ENCODE measurements at regions not wholly inside any gene's neighbourhood (a gene's known extent, or its start where the extent isn't known, plus 50 kb on each side); places are given as distances from the start of the nearest gene placed in this dataset.

DNA sequence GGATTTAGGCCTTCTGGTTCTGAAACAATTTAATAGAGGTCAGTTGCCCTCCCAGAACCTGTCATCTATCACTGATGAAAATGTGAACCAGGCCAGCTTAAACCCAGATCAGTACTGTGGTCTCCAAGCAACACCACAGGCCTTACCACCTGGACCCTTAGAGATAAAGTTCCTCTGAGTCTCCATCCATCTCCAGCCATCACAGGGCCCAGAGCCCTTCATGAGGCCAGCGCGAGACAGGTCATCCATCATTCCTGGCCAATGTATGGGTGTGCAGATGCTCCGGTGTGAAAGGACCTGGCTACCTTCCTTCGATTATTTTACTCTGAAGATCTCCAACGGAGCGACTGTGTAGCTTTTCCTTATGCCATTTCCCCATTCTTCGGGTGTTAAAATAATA, 322.7 kb upstream of the SOX11 start:
- DNase-seq (ENCODE audit: low read depth, low spot score) = no peak
- no peak for TF ChIP-seq CTCF (IDR thresholded peaks at IDR 0.05; ENCODE audit: insufficient read depth, low read length, missing control alignments)
- POLR2A ChIA-PET = no interaction called here
- no peak overlapping the region for H3K4me3 ChIP-seq (ENCODE audit: low read depth, low read length)
- CTCF ChIA-PET = no interaction called here

- no peak for DNase-seq (ENCODE audit: low read depth, low spot score)
- no peak for TF ChIP-seq CTCF (IDR thresholded peaks at IDR 0.05; ENCODE audit: insufficient read depth, low read length, missing control alignments)
- POLR2A ChIA-PET = no interaction called here
- CTCF ChIA-PET = no interaction called here
- no peak overlapping the region for H3K4me3 ChIP-seq (ENCODE audit: low read depth, low read length)
These were observed 322.0 kb upstream of the SOX11 start for GRCh38 chr2:5370158-5370557.

DNA sequence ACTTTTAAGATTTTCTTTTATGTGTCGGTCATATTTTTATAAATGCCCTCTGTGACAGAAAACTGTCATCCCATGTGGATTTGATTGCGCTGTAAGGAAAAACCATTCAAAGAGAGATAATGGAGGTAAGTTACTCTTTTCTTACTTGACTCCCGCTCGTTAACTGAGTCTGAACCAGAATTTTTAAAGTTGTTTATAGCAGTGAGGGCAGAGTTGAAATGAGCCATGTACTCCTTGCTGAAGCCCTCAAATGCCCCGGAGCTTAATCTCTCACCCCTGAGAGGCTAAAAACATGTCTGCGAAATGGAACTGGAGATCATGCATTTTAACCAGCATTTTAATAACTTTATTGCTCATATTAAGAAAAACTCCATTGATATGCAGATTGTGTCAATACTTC, 320.0 kb upstream of the SOX11 start:
- no peak for TF ChIP-seq CTCF (IDR thresholded peaks at IDR 0.05; ENCODE audit: insufficient read depth, low read length, missing control alignments)
- POLR2A ChIA-PET = no interaction called here
- CTCF ChIA-PET = no interaction called here
- H3K4me3 ChIP-seq (ENCODE audit: low read depth, low read length) = no peak overlapping the region
- no peak for DNase-seq (ENCODE audit: low read depth, low spot score)

DNA sequence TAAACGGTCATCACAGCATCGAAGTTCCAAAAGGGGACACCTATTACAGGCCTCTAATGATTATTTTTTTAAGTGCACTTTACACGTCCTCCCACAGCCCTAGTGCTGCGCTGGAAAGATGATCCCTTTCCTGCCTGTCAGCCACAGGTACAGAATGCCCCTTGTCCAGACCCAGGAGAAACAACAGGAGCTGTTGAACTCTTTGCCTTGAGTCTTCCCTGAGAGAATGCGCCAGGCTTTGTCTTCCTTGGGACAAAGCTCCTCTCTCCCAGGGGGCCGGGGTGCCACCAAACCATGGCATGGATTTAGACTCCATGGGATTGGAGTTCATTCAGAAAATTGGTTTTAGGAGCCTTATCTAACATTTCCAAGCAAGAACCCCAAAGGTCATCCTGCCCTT, 319.0 kb upstream of the SOX11 start:
- H3K4me3 ChIP-seq (ENCODE audit: low read depth, low read length) = no peak overlapping the region
- no peak for DNase-seq (ENCODE audit: low read depth, low spot score)
- ChIA-PET CTCF (no interaction called here), POLR2A (no interaction called here)
- no peak for TF ChIP-seq CTCF (IDR thresholded peaks at IDR 0.05; ENCODE audit: insufficient read depth, low read length, missing control alignments)

- H3K4me3 ChIP-seq (ENCODE audit: low read depth, low read length) = no peak overlapping the region
- TF ChIP-seq CTCF (IDR thresholded peaks at IDR 0.05; ENCODE audit: insufficient read depth, low read length, missing control alignments) = no peak
- DNase-seq (ENCODE audit: low read depth, low spot score) = no peak
- CTCF ChIA-PET = no interaction called here
- POLR2A ChIA-PET = no interaction called here
These were observed 317.4 kb upstream of the SOX11 start for GRCh38 chr2:5374762-5375161.

DNA sequence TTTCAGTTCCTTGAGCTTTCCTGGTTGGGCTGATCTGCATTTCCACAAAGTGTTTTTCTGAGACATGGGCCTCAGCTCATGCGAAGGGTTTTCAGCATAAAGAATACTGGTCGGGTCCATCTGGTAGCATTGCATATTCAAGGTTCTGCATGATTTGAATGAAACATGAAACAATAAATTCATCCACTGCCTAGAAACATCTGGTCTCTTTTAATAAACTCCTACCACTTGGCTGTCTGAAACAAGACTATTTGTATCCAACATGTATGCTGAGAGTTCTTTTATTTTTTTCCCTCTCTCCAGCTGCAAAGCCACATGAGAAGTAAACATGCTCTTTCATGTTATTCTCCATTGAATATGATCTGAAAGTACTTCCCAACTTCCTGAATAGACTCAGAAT, 314.9 kb upstream of the SOX11 start:
- CTCF ChIA-PET = no interaction called here
- TF ChIP-seq CTCF (IDR thresholded peaks at IDR 0.05; ENCODE audit: insufficient read depth, low read length, missing control alignments) = no peak
- H3K4me3 ChIP-seq (ENCODE audit: low read depth, low read length) = no peak overlapping the region
- DNase-seq (ENCODE audit: low read depth, low spot score) = no peak
- POLR2A ChIA-PET = no interaction called here

Data from AG04449 (cell line).